HUES48 (cell line): ENCODE measurements at regions not wholly inside any gene's neighbourhood (a gene's known extent, or its start where the extent isn't known, plus 50 kb on each side); places are given as distances from the start of the nearest gene placed in this dataset.

Experiments
- H3K27ac ChIP-seq: one replicate; pipeline ENCODE4 v1.7.0; 2013; ENCODE audit warnings: low read depth, low read length, inconsistent platforms
- H3K27me3 ChIP-seq: 2 replicates; pipeline ENCODE4 v1.6.1; 2013; ENCODE audit warnings: mild to moderate bottlenecking, low read length; ENCODE audit not compliant: control insufficient read depth, insufficient read depth
- H3K36me3 ChIP-seq: 2 replicates; pipeline ENCODE4 v1.6.1; 2013; ENCODE audit warnings: low read length; ENCODE audit not compliant: control insufficient read depth, insufficient read depth
- H3K4me1 ChIP-seq: 2 replicates; pipeline ENCODE4 v1.6.1; 2013; ENCODE audit warnings: mild to moderate bottlenecking, low read length; ENCODE audit not compliant: control insufficient read depth, insufficient read depth
- H3K4me3 ChIP-seq: 2 replicates; pipeline ENCODE4 v1.5.1; 2013; ENCODE audit warnings: mild to moderate bottlenecking, low read depth, low read length
- H3K9ac ChIP-seq: 2 replicates; pipeline ENCODE4 v1.6.1; 2013; ENCODE audit warnings: mild to moderate bottlenecking, low read depth, low read length, moderate library complexity
- H3K9me3 ChIP-seq: 2 replicates; pipeline ENCODE4 v1.6.1; 2013; ENCODE audit warnings: low read length; ENCODE audit not compliant: control insufficient read depth, insufficient read depth

DNA sequence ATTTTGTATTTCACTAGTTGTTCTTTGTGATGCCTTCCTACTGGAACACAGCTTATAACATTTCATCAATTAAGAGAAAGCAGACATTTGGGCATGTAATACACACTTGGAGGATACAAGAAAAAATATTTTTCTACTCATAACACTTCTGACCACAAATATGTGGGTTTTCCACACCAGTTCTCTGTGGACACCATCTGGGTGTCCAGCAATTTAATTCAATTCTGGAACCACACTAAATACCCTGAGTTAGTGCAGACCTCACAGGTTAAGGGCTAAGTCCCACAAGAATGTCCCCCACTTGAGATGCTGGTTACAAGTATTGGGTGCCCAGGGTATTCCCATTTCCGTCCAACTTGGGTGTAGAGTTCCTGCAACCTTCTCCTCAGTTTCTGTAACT, 91.1 kb upstream of the SKOR2 start:
- H3K4me3 ChIP-seq = no peak overlapping the region
- H3K36me3 ChIP-seq = no peaks in the 10 kb centered on the region
- H3K9me3 ChIP-seq = no peaks in the 10 kb centered on the region
- no peak overlapping the region for H3K9ac ChIP-seq
- no peak overlapping the region for H3K27ac ChIP-seq
- H3K4me1 ChIP-seq = no peaks in the 10 kb centered on the region
- H3K27me3 ChIP-seq = no peaks in the 10 kb centered on the region

DNA sequence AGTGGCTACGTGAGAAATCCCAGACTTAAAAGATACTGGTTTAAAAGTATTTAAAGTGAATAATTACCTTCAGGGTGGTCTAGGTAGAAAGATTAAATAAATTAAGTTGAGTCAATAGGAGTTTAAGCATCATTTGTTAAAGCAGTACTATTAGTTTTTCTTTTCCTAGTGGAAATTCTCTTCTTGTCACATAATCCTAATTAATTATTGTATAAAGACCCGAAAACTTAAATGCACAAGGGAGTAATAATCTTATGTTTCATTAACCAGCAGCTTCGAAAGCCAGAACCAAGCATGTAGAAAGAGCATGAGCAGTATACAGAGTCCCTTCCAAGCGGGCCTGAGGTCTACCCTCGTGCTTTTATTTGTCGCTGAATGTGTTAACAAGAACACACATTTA, 90.2 kb upstream of the SKOR2 start:
- H3K9me3 ChIP-seq = no peaks in the 10 kb centered on the region
- no peaks in the 10 kb centered on the region for H3K36me3 ChIP-seq
- H3K4me1 ChIP-seq = no peaks in the 10 kb centered on the region
- no peaks in the 10 kb centered on the region for H3K27me3 ChIP-seq
- no peak overlapping the region for H3K9ac ChIP-seq
- no peak overlapping the region for H3K27ac ChIP-seq
- H3K4me3 ChIP-seq = no peak overlapping the region

DNA sequence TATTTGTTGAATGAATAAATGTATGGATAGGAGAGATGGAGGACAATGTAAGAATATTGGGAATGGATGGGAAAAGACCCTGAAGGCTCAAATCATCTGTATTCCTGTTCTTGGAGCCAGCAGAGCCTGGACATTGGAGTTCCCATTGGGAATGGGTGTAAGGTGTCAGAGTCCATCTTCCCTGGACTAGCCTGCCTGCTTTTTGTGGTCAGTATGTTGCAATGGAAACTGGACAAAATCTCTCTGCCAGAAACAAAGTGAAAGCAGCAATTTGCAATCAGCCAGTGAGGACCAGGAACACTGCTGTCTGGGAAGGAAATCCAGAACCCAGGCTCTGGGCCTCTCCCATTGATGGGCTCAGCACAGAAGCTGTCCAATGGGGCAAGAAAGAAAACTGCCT, 83.5 kb upstream of the SKOR2 start:
- Histone ChIP-seq H3K27ac (no peak overlapping the region), H3K27me3 (no peaks in the 10 kb centered on the region), H3K36me3 (no peaks in the 10 kb centered on the region), H3K9me3 (no peaks in the 10 kb centered on the region), H3K4me1 (no peaks in the 10 kb centered on the region), H3K9ac (no peak overlapping the region), H3K4me3 (no peak overlapping the region)

DNA sequence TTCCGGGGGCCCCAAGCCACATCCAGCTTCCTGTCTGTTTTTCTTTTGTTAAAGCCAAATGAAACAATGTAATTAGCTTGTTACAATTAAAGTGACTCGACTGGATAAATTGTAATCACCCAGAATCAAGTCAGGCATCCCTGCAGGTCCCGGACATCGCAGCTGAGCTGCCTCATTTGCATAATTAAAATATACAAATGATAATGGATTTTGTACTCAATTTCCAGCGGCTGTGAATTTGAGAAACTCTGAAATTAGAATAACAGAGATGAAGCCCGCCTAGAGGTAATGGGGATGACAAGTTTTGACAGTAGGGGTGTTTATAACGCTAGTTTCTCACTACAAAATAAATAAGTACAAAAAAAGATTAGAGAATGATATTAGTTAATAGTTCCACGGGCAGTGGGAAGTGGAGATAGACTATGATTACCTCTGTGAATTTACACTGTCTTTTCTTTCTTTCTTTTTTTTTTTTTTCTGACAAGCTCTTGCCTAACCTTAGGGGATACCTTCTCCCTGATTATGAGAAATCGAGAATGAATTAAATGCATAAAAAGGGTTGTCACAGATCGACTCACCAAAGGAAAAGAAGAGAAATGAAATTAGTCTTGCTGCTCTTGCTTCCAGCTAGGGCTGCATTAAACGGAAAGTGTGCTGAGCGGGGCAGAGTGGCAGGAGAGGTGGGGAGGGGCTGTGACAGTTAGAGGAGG, 82.6 kb upstream of the SKOR2 start:
- no peaks in the 10 kb centered on the region for H3K4me1 ChIP-seq
- no peaks in the 10 kb centered on the region for H3K36me3 ChIP-seq
- no peak overlapping the region for H3K27ac ChIP-seq
- H3K27me3 ChIP-seq = no peaks in the 10 kb centered on the region
- H3K4me3 ChIP-seq = no peak overlapping the region
- H3K9ac ChIP-seq = no peak overlapping the region
- H3K9me3 ChIP-seq = no peaks in the 10 kb centered on the region

DNA sequence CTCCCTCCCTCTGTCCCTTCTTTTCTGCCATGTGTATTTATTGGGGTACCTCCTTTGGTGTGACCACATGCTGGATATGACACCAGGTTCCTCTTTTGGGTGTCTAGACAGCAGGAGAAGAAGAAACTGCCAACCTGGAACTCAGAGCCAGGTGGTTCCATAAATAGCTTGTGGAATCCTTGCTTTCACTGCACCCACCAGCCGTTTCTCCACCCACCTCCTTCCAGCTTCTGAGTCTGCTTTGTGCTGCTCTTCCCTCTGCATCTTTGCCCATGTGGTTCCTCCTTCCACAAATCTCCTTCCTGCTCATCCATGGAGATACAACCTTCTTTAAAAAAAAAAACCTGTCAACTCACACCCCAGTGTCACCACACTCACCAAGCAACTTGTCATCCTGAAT, 80.2 kb upstream of the SKOR2 start:
- H3K4me1 ChIP-seq = peaks cover 5% of the 10 kb centered on the region
- no peaks in the 10 kb centered on the region for H3K9me3 ChIP-seq
- H3K27me3 ChIP-seq = no peaks in the 10 kb centered on the region
- H3K9ac ChIP-seq = no peak overlapping the region
- no peaks in the 10 kb centered on the region for H3K36me3 ChIP-seq
- no peak overlapping the region for H3K27ac ChIP-seq
- no peak overlapping the region for H3K4me3 ChIP-seq

DNA sequence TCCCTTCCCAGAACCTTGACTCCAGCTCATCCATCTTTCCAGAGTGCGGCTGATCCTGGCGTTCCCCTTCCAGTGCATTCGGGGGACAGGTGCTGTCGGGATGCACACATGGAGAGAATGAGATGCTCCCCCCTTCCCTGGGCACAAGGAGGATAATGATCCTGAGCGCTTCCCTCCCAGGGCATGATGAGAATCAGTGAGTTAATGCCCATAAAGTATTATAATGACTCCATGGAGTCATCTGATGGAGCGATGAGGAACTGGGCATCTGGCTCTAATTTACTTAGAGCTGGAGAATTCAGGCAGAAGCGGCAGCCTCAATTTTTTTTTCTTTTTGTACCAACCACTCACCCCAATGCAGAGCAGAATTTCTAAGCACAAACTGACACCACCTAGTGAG, 79.6 kb upstream of the SKOR2 start:
- Histone ChIP-seq H3K27me3 (no peaks in the 10 kb centered on the region), H3K36me3 (no peaks in the 10 kb centered on the region), H3K4me3 (no peak overlapping the region), H3K4me1 (peaks cover 5% of the 10 kb centered on the region), H3K9me3 (no peaks in the 10 kb centered on the region), H3K27ac (no peak overlapping the region), H3K9ac (no peak overlapping the region)

DNA sequence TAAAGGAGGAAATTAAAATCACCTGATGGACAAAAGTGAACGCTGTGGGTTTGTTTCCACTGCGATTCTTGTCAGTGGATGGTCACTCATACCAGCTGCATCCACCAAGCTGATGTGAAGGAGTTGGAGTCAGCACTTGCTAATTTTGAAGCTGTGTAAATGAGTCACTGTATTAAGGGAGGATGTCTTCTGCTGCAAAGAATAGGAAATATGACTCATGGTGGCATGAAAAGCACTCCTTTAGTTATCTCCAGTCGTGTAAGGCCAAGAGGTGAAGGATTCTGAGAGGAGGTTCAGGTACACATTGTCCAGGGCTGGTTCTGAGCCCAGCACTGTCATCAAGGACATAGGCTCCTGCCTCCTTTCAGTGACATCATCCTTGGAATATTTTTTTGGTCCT, 71.7 kb upstream of the SKOR2 start:
- Histone ChIP-seq H3K4me1 (peaks cover 1% of the 10 kb centered on the region), H3K36me3 (no peaks in the 10 kb centered on the region), H3K4me3 (no peak overlapping the region), H3K9ac (no peak overlapping the region), H3K9me3 (no peaks in the 10 kb centered on the region), H3K27me3 (no peaks in the 10 kb centered on the region), H3K27ac (no peak overlapping the region)

DNA sequence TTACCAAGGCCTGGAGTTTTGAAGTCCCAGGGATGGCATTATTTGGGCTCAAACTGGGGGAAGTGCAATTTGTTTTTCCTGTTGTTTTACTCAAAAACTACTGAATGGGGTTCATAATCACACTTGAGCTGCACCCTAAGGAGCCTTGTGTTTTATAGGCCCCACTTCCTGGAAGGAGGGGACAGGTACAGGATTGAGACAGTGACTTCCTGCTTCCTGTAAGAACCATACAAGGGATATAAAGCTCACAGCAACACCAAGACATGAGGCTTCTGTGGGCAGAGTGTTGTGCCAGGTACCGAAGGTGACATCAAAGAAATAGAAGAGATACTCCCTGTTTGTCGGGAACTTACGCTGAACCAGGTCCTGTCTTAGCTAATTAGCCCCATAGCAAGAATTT, 70.4 kb upstream of the SKOR2 start:
- Histone ChIP-seq H3K4me1 (no peaks in the 10 kb centered on the region), H3K4me3 (no peak overlapping the region), H3K27me3 (no peaks in the 10 kb centered on the region; the same call in 1 of the 2 replicates), H3K27ac (no peak overlapping the region), H3K9ac (no peak overlapping the region), H3K36me3 (no peaks in the 10 kb centered on the region), H3K9me3 (no peaks in the 10 kb centered on the region)

DNA sequence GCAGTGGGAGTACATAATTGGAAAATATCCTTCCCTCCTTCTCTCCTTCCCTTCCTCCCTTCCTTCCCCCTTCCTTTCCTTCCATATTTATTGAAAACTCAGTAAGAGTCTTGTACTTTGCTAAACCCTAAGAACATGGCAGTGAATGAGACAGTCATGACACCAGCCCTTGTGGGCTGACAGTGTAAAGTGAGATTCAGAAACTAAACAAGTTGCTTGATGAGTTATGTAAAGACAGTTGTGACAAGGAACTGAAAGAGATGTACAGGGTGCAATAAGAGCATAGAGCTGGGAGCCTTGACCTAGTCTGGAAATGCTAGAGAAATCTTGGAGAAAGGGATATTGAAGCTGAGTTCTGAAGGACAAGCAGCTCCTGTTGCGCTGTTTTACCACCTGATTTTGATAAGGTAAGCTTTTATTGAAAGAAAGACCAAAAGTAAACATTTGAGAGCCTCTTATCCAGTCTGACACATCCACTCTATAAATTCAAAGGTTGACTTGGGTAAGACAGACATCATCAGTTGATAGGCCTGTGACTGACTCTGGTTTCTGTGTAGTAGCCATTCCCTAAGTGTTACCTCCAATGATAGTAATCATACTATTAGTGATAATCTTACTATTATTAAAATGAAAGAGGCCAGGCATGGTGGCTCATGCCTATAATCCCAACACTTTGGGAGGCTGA, 66.5 kb upstream of the SKOR2 start:
- Histone ChIP-seq H3K4me3 (no peak overlapping the region), H3K9ac (no peak overlapping the region)

DNA sequence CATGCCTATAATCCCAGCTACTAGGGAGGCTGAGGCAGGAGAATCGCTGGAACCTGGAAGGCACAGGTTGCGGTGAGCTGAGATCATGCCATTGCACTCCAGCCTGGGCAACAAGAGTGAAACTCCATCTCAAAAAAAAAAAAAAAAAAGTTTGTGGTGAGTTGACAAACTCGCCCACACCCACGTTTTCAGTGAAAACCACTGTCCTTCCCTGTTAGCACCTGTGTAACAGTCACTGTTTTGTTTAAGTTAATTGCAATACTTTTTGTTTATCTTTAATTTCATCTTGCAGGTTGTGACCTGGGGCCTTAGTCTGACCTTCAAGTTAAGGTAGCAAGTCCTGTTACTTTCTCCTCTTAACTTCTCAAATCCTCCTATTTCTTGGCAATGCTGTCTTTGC, 65.5 kb upstream of the SKOR2 start:
- Histone ChIP-seq H3K27me3 (no peaks in the 10 kb centered on the region; the same call in 1 of the 2 replicates), H3K27ac (no peak overlapping the region), H3K36me3 (no peaks in the 10 kb centered on the region), H3K4me3 (no peak overlapping the region), H3K4me1 (no peaks in the 10 kb centered on the region), H3K9ac (no peak overlapping the region), H3K9me3 (no peaks in the 10 kb centered on the region)

More for the DNA sequence above, 66.5 kb upstream of the SKOR2 start:
- Histone ChIP-seq H3K27ac (no peak overlapping the region), H3K36me3 (no peaks in the 10 kb centered on the region), H3K9me3 (no peaks in the 10 kb centered on the region), H3K27me3 (no peaks in the 10 kb centered on the region; the same call in 1 of the 2 replicates), H3K4me1 (no peaks in the 10 kb centered on the region)

DNA sequence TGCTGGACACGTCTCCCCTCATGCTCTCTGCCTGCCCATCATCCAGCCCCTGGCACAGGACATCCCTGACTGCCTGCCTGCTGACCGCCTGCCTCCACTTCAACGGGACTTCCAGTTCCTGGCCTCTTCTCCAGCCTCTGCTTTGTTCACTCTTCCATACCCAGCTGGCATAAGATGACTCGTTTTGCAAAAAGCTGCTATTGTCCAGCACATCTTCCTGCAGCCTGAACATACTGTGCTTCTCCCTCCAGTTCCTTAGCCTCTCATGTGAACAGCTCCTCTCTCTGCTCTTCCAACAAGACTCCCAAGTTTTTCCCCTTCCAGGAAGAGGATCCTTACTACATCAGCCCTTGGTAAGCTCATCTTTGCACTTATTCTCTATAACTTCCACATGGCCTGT, 62.4 kb upstream of the SKOR2 start:
- Histone ChIP-seq H3K27ac (no peak overlapping the region), H3K4me3 (no peak overlapping the region), H3K36me3 (no peaks in the 10 kb centered on the region), H3K27me3 (no peaks in the 10 kb centered on the region; the same call in 1 of the 2 replicates), H3K4me1 (no peaks in the 10 kb centered on the region), H3K9ac (no peak overlapping the region), H3K9me3 (no peaks in the 10 kb centered on the region)
